MM.1S (cell line): ENCODE measurements at regions not wholly inside any gene's neighbourhood (a gene's known extent, or its start where the extent isn't known, plus 50 kb on each side); places are given as distances from the start of the nearest gene placed in this dataset.

Experiments used
- DNase-seq: peaks from one replicate; pipeline ENCODE4 v3.0.0-alpha.2; 2015
- H2AFZ ChIP-seq: fragments of 300-600 bp; sonication (generic); 2 replicates; pipeline ENCODE4 v1.6.0; 2016; ENCODE audit warnings: antibody characterized with exemption, low read length
- H3F3A ChIP-seq: fragments of 300-600 bp; sonication (generic); 2 replicates; pipeline ENCODE4 v1.6.1; 2016; ENCODE audit warnings: mild to moderate bottlenecking, antibody characterized with exemption, low read length, moderate library complexity, mixed read lengths; ENCODE audit not compliant: insufficient read depth
- H3K27ac ChIP-seq: fragments of 300-600 bp; sonication (generic); 2 replicates; pipeline ENCODE4 v1.5.1; 2016; ENCODE audit warnings: mild to moderate bottlenecking, low read length
- H3K27me3 ChIP-seq: fragments of 300-600 bp; sonication (generic); replicated peaks from 2 replicates; pipeline ENCODE4 v1.6.0; 2016; ENCODE audit warnings: low read length; ENCODE audit not compliant: insufficient read depth
- H3K36me3 ChIP-seq: fragments of 300-600 bp; sonication (generic); replicated peaks from 2 replicates; pipeline ENCODE4 v1.6.1; 2016; ENCODE audit warnings: mild to moderate bottlenecking, low read length, mixed read lengths; ENCODE audit not compliant: insufficient read depth
- H3K4me1 ChIP-seq: fragments of 300-600 bp; sonication (generic); 2 replicates; pipeline ENCODE4 v1.6.1; 2016; ENCODE audit warnings: low read length, mixed read lengths
- H3K4me2 ChIP-seq: fragments of 300-600 bp; sonication (generic); 2 replicates; pipeline ENCODE4 v1.6.0; 2016; ENCODE audit warnings: low read depth, low read length
- H3K4me3 ChIP-seq: fragments of 300-600 bp; sonication (generic); 2 replicates; pipeline ENCODE4 v1.5.1; 2016; ENCODE audit warnings: low read length, mixed read lengths
- H3K79me2 ChIP-seq: fragments of 300-600 bp; sonication (generic); 2 replicates; pipeline ENCODE4 v1.6.1; 2016; ENCODE audit warnings: mixed run types, low read length, mixed read lengths
- H3K9ac ChIP-seq: fragments of 300-600 bp; sonication (generic); 2 replicates; pipeline ENCODE4 v1.6.1; 2016; ENCODE audit warnings: low read length, mixed read lengths
- H3K9me2 ChIP-seq: fragments of 300-600 bp; sonication (generic); replicated peaks from 2 replicates; pipeline ENCODE4 v1.6.1; 2016; ENCODE audit warnings: mild to moderate bottlenecking, low read length, mixed read lengths; ENCODE audit not compliant: insufficient read depth
- H3K9me3 ChIP-seq: fragments of 300-600 bp; sonication (generic); replicated peaks from 2 replicates; pipeline ENCODE4 v1.6.1; 2016; ENCODE audit warnings: mild to moderate bottlenecking, low read length, mixed read lengths; ENCODE audit not compliant: insufficient read depth
- H4K20me1 ChIP-seq: fragments of 300-600 bp; sonication (generic); 2 replicates; pipeline ENCODE4 v1.6.1; 2016; ENCODE audit warnings: mild to moderate bottlenecking, low read length, moderate library complexity, mixed read lengths; ENCODE audit not compliant: insufficient read depth
- CTCF ChIP-seq: fragments of 300-600 bp; sonication (generic); IDR thresholded peaks from 2 replicates; pipeline ENCODE4 v1.5.1; 2016; ENCODE audit warnings: antibody characterized with exemption, low read length, mixed read lengths
- EZH2 ChIP-seq: fragments of 300-600 bp; sonication (generic); optimal IDR thresholded peaks from 2 replicates; pipeline ENCODE3; 2017; ENCODE audit warnings: low read depth, mild to moderate bottlenecking, antibody characterized with exemption, low read length, mixed read lengths
- EZH2phosphoT487 ChIP-seq: fragments of 300-600 bp; sonication (generic); IDR thresholded peaks from 2 replicates; pipeline ENCODE4 v1.6.1; 2018; ENCODE audit warnings: antibody characterized with exemption, low read length

DNA sequence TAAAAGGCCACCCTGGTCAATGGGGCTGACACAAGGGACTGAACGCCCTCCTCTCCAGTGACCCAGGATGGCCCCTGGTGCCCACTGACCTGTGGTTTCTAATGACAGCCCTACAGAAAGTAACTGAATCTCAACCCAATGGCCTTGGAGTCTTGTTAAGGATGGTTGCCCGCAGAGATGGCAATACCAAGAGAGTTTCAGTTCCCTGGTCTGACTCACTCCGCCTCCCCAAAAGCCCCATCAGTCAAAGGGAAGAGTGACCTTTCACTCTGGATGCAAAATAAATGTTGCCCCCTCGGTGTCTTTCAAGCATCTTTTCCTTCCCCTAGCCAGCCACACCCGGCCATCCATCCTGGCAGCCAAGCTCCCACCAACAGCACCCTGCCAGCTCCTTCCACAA, 57.7 kb upstream of the ISX start:
- Histone ChIP-seq H3K4me2 (no peak overlapping the region), H3K9me2 (no peaks in the 10 kb centered on the region), H3K27me3 (no peaks in the 10 kb centered on the region), H3K27ac (no peak overlapping the region), H3K79me2 (no peaks in the 10 kb centered on the region), H2AFZ (no peak overlapping the region), H4K20me1 (no peaks in the 10 kb centered on the region), H3K36me3 (no peaks in the 10 kb centered on the region), H3K9ac (no peak overlapping the region), H3F3A (no peaks in the 10 kb centered on the region), H3K4me1 (no peaks in the 10 kb centered on the region), H3K9me3 (no peaks in the 10 kb centered on the region), H3K4me3 (no peak overlapping the region)
- TF ChIP-seq CTCF (no peak), EZH2 (no peak), EZH2phosphoT487 (no peak)
- no peak for DNase-seq

DNA sequence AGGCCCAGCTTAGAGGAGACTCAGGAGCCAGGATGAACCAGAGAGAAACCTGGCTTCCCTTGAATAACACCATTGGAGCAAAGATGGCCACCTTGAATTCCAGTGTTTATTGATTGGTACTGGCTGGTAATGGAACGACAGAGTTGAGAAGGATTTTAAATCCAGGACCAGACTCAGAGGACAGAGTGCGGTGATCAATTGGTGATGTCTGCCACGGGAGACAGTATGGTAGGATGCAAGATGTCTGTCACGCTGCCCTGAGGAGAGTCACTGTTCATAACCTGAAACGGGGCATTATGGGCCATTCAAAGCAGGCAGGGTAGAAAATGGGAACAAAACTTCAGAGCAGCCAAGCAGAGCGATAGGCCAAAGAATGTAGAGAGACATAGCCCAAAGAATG, 55.4 kb upstream of the ISX start:
- Histone ChIP-seq H3K4me1 (no peaks in the 10 kb centered on the region), H3K4me2 (no peak overlapping the region), H3K9me2 (no peaks in the 10 kb centered on the region), H3K79me2 (no peaks in the 10 kb centered on the region), H3K36me3 (no peaks in the 10 kb centered on the region), H3F3A (no peaks in the 10 kb centered on the region), H3K4me3 (no peak overlapping the region), H3K27me3 (no peaks in the 10 kb centered on the region), H4K20me1 (no peaks in the 10 kb centered on the region), H3K27ac (no peak overlapping the region), H3K9me3 (no peaks in the 10 kb centered on the region), H3K9ac (no peak overlapping the region), H2AFZ (no peak overlapping the region)
- no peak for TF ChIP-seq EZH2phosphoT487
- TF ChIP-seq EZH2 = no peak
- no peak for TF ChIP-seq CTCF
- DNase-seq = no peak

DNA sequence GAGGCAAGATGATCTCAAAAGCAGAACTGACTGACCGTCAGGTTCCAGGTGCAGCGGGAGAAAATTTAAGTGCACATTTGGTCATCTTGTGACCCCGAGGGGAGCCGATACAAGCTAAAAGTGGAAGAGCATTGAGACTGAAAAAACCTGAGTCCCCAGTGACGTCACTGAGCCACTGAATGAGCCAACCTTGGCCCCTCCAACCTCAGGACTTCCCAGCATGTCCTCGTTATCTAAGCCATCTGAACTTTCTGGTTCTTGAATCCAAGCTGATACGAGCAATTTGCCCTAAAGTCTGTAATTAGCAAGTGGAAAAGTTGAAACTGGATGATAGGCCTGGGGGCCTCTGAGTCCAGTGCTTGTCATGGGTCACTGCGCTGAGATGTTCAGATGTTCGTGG, 51.1 kb upstream of the ISX start:
- H3K4me2 ChIP-seq = no peak overlapping the region
- no peaks in the 10 kb centered on the region for H3K9me3 ChIP-seq
- no peak overlapping the region for H3K27ac ChIP-seq
- no peak for DNase-seq
- H3K79me2 ChIP-seq = no peaks in the 10 kb centered on the region
- H2AFZ ChIP-seq = no peak overlapping the region
- H3K9me2 ChIP-seq = no peaks in the 10 kb centered on the region
- TF ChIP-seq EZH2phosphoT487 = no peak
- TF ChIP-seq EZH2 = no peak
- TF ChIP-seq CTCF = no peak
- no peaks in the 10 kb centered on the region for H3K4me1 ChIP-seq
- no peaks in the 10 kb centered on the region for H3K27me3 ChIP-seq
- no peak overlapping the region for H3K9ac ChIP-seq
- H3F3A ChIP-seq = no peaks in the 10 kb centered on the region
- no peaks in the 10 kb centered on the region for H3K36me3 ChIP-seq
- H4K20me1 ChIP-seq = no peaks in the 10 kb centered on the region
- H3K4me3 ChIP-seq = no peak overlapping the region
